ENCODE measurements at regions not wholly inside any gene's neighbourhood (a gene's known extent, or its start where the extent isn't known, plus 50 kb on each side); places are given as distances from the start of the nearest gene placed in this dataset.

DNA sequence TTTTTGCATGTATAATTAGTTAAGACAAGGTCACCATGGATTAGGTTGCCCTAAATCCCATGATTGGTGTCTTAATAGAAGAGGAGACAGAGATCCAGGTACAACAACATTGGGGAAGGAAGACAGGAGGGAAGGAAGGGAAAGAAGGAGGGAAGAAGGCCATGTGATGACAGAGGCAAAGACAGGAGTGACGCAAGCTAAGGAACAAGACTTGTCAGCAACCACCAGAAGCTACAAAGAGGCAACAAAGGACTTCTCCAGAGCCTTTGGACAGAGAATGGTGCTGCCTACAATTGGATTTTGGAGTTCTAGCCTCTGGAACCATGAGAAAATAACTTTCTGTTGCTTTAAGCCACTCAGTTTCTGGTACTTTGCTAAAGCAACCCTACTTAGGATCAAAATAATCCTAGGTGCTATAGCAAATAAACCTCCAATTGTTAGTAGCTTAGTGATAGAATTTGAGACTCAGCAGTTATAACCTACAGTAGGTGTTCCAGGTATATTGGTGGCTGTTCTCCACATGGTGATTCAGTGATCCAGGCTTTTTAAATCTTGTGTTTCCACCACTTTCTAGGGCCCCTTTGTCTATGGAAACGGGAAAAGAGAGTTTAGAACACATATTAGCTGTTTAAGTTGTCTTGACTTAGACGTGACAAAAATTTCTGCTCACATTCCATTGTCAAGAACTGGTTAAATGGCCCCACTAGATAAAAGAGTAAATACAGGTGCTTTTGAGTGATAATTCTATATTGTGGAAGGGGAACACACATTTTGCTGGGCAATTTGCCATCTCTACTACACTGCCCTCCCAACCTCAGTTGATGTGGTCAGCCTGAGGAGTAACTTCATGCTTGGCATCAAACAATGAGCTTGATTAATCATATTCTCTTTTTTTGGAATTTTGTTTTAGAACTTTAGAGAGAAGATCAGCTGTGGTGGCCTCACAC, 70.5 kb upstream of the SP4 start:
- DNase-seq (ENCODE audit: extremely low read depth in 1 of 2, low read depth in 1 of 2) = no peak

DNA sequence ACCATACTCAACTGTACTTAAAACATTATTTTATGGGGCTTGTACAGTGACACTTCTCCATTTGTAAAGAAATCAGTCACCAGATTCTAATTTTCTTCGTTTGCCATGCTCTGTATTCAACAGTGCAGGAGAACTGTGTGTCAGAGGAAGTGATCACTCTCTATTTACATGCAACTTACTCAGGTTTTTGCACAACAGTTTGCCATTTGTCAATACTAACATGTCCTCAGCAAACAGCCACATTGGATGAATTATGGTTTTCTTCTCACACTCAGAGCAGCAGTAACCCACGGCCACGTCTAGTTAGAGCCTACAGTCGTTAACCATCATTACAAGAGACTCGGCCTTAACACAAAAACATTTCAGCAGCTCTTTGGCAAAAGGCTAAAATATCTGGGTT, 69.2 kb upstream of the SP4 start:
- no peak for DNase-seq (ENCODE audit: extremely low read depth in 1 of 2, low read depth in 1 of 2)

DNA sequence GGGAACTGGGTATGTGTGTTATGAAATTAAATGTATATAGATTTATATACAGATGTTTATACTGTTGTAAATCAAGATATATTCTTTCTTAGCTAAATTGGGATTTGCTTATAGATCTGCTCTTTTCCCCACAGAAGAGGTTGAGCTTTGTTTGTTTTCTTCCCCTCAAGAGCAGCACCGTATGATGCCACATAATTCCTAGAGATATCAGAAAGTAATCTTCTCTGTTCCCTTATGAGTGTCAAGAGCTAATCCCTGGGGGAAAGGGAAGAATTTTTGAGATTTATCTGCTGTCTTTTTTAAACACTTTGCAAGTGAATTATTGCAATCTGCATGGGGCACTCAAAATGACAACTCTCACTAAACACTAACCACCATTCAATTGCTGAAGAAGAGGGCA, 68.7 kb upstream of the SP4 start:
- DNase-seq (ENCODE audit: extremely low read depth in 1 of 2, low read depth in 1 of 2) = no peak

- no peak for DNase-seq (ENCODE audit: extremely low read depth in 1 of 2, low read depth in 1 of 2)
Observed at GRCh38 chr7:21361413-21362125, 66.3 kb upstream of the SP4 start.

DNA sequence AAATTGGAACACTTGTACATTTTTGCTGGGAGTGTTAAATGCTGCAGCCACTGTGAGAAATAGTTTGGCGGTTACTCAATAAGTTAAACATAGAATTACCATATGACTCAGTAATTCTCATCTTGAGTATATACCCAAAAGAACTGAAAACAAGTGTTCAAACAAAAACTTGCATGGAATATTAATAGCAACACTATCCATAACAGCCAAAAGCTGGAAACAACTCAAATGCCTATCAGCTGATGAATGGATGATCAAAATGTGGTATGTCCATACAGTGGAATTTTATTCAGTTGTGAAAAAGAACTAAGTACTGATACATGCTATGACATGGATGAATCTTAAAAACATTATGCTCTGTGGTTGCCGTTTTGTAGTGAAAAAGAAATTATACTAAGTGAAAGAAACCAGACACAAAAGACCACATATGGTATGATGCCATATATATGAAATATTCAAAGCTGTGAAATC, 63.0 kb upstream of the SP4 start:
- no peak for DNase-seq (ENCODE audit: extremely low read depth in 1 of 2, low read depth in 1 of 2)

GRCh38 chr7:21365866-21366624, 61.8 kb upstream of the SP4 start:
- no peak for DNase-seq (ENCODE audit: extremely low read depth in 1 of 2, low read depth in 1 of 2)

DNA sequence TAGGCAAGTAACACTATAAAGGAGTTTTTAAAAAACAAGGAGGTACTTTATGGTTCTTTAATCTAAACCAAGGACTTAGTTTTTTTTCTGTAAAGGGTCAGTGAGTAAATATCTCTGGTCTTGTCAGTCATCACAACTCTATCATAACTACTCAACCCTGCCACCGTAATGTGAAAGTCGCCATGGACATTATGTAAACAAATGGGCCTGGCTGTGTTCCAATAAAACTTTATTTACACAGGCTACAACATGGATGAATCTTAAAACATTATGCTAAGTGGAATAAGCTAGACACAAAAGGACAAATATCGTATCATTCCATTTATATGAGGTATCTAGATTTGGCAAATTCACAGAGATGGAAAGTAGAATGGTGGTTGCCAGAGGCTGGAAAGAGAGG, 60.8 kb upstream of the SP4 start:
- DNase-seq (ENCODE audit: extremely low read depth in 1 of 2, low read depth in 1 of 2) = no peak

- no peak for DNase-seq (ENCODE audit: extremely low read depth in 1 of 2, low read depth in 1 of 2)
Observed at GRCh38 chr7:21367537-21367936, 60.3 kb upstream of the SP4 start.

- DNase-seq (ENCODE audit: extremely low read depth in 1 of 2, low read depth in 1 of 2) = no peak
Observed at GRCh38 chr7:21368317-21368716, 59.6 kb upstream of the SP4 start.

- DNase-seq (ENCODE audit: extremely low read depth in 1 of 2, low read depth in 1 of 2) = no peak
Observed at GRCh38 chr7:21370283-21370982, 57.5 kb upstream of the SP4 start.

- no peak for DNase-seq (ENCODE audit: extremely low read depth in 1 of 2, low read depth in 1 of 2)
Observed at GRCh38 chr7:21371360-21371759, 56.5 kb upstream of the SP4 start.

- no peak for DNase-seq (ENCODE audit: extremely low read depth in 1 of 2, low read depth in 1 of 2)
Observed at GRCh38 chr7:21373031-21373430, 54.9 kb upstream of the SP4 start.

DNA sequence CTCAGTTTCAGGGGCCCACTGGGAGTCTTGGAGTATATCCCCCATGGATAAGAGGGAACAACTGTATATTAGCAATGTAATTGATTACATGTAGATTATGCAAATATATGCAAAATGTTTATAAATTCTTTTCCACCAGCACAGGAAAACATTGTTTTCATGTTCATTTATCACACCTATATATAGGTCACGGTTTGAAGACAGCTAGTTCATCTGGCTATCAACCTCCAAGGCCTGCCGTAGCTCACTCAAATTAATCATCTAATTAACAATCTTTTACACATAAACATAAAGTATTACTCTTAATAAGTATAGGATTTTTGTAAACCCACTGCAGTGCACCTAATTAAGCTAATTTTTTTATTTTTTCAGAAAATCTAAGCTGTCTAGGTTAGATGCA, 53.7 kb upstream of the SP4 start:
- DNase-seq (ENCODE audit: extremely low read depth in 1 of 2, low read depth in 1 of 2) = no peak

DNA sequence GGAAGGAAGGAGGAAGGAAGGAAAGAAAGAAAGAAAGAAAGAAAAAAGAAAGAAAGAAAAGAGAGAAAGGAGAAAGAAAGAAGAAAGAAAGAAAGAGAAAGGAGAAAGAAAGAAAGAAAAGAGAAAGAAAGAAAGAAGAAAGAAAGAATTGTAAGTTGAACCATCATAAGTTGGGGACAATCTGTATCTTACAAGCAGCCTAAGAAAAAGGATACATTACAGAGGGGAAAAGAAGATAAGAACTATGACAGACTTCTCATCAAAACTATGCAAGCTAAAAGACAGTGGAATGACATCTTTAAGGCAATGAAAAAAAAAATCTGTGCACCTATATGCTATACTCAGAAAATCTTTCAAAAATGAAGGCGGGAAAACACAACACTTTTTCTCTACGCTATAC, 50.3 kb upstream of the SP4 start:
- DNase-seq (ENCODE audit: extremely low read depth in 1 of 2, low read depth in 1 of 2) = no peak

Measured in stimulated activated CD8-positive, alpha-beta memory T cell treated with anti-CD3 and anti-CD28 coated beads, Interleukin-7, amount 100 ng/mL, for 48 hours (primary cell).